Endodermal cell (in vitro differentiated cells): ENCODE measurements at regions not wholly inside any gene's neighbourhood (a gene's known extent, or its start where the extent isn't known, plus 50 kb on each side); places are given as distances from the start of the nearest gene placed in this dataset.

Experiments used
- DNase-seq: peaks from one replicate; pipeline ENCODE4 v3.0.0-alpha.2; 2017
- H3K27ac ChIP-seq: 2 replicates; pipeline ENCODE4 v1.5.1; 2013; ENCODE audit warnings: mild to moderate bottlenecking, low read depth, low read length, moderate library complexity
- H3K27me3 ChIP-seq: 2 replicates; pipeline ENCODE4 v1.6.1; 2013; ENCODE audit warnings: mild to moderate bottlenecking, low read length, moderate library complexity; ENCODE audit not compliant: insufficient read depth, control insufficient read depth, poor library complexity, severe bottlenecking
- H3K36me3 ChIP-seq: 2 replicates; pipeline ENCODE4 v1.7.0; 2013; ENCODE audit warnings: mild to moderate bottlenecking, low read length, moderate library complexity; ENCODE audit not compliant: control insufficient read depth, insufficient read depth
- H3K4me1 ChIP-seq: one replicate; pipeline ENCODE4 v1.7.0; 2013; ENCODE audit warnings: low read length; ENCODE audit not compliant: control insufficient read depth, insufficient read depth
- H3K4me3 ChIP-seq: 2 replicates; pipeline ENCODE4 v1.5.1; 2013; ENCODE audit warnings: mild to moderate bottlenecking, low read length, moderate library complexity
- H3K9ac ChIP-seq: 2 replicates; pipeline ENCODE4 v1.6.1; 2013; ENCODE audit warnings: mild to moderate bottlenecking, low read length, moderate library complexity; ENCODE audit not compliant: poor library complexity, severe bottlenecking; ENCODE audit errors: extremely low read depth
- H3K9me3 ChIP-seq: 2 replicates; pipeline ENCODE4 v1.6.1; 2013; ENCODE audit warnings: mild to moderate bottlenecking, low read length, moderate library complexity; ENCODE audit not compliant: control insufficient read depth
- H3K27ac Mint-ChIP-seq: 2 replicates; pipeline ENCODE4 v1.8.0; 2020; ENCODE audit warnings: mixed read lengths
- H3K27me3 Mint-ChIP-seq: 2 replicates; pipeline ENCODE4 v1.8.0; 2021; ENCODE audit warnings: mild to moderate bottlenecking, mixed read lengths; ENCODE audit not compliant: insufficient read depth
- H3K36me3 Mint-ChIP-seq: 2 replicates; pipeline ENCODE4 v1.8.0; 2020; ENCODE audit warnings: low read depth, mixed read lengths
- H3K4me1 Mint-ChIP-seq: 2 replicates; pipeline ENCODE4 v1.8.0; 2020; ENCODE audit warnings: mixed read lengths
- H3K4me3 Mint-ChIP-seq: 2 replicates; pipeline ENCODE4 v1.8.0; 2020; ENCODE audit warnings: mild to moderate bottlenecking, moderate library complexity, mixed read lengths
- H3K9me3 Mint-ChIP-seq: 2 replicates; pipeline ENCODE4 v1.8.0; 2020; ENCODE audit warnings: mild to moderate bottlenecking, mixed read lengths
- WGBS, 2 experiments: methylation state at CpG; one replicate each; pipeline versions ENCODE4 v1.1.5 to v1.1.7; 2013; ENCODE audit warnings: missing lambda C conversion rate in 2 of 2, mixed read lengths in 1 of 2; ENCODE audit not compliant: insufficient coverage in 1 of 2, insufficient read length in 1 of 2; 5-methylcytosine and 5-hydroxymethylcytosine counted together
- TF ChIP-seq, protein P1 (sequence below): fragments of 200-600 bp; sonication (generic); conservative IDR thresholded peaks from 2 replicates; pipeline ENCODE4 v1.5.0; 2021; ENCODE audit warnings: antibody characterized with exemption, mild to moderate bottlenecking

DNA sequence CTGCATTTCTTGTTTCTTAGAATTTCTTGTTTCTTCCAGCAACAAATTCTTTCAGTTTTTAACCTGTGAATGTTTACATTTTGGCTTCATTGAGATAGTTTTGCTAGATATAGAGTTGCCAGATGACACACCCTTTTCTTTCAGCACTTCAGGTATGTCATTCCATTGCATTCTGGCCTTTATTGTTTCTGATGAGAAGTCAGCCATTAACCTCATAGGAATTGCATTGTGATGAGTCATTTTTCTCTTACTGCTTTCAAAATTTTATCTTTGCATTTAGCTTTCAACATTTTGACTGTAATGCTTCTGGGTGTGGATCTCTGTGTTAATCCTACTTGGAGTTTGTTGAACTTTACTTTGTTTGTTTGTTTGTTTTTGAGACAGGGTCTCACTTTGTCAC lies 440.3 kb upstream of the HS3ST5 start:
- H3K36me3 Mint-ChIP-seq, result peaks cover 1% of the 10 kb centered on the region
- DNase-seq, result no peak
- peaks cover 9% of the 10 kb centered on the region for H3K9me3 Mint-ChIP-seq
- TF ChIP-seq, protein P1, sequence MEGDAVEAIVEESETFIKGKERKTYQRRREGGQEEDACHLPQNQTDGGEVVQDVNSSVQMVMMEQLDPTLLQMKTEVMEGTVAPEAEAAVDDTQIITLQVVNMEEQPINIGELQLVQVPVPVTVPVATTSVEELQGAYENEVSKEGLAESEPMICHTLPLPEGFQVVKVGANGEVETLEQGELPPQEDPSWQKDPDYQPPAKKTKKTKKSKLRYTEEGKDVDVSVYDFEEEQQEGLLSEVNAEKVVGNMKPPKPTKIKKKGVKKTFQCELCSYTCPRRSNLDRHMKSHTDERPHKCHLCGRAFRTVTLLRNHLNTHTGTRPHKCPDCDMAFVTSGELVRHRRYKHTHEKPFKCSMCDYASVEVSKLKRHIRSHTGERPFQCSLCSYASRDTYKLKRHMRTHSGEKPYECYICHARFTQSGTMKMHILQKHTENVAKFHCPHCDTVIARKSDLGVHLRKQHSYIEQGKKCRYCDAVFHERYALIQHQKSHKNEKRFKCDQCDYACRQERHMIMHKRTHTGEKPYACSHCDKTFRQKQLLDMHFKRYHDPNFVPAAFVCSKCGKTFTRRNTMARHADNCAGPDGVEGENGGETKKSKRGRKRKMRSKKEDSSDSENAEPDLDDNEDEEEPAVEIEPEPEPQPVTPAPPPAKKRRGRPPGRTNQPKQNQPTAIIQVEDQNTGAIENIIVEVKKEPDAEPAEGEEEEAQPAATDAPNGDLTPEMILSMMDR, result no peak
- no peaks in the 10 kb centered on the region for H3K36me3 ChIP-seq
- H3K27me3 ChIP-seq, result no peaks in the 10 kb centered on the region
- H3K27ac ChIP-seq, result no peak overlapping the region
- peaks cover 17% of the 10 kb centered on the region for H3K9me3 ChIP-seq
- no peaks in the 10 kb centered on the region for H3K4me1 ChIP-seq
- peak overlapping the region; percentile 52 for H3K4me3 ChIP-seq
- H3K27me3 Mint-ChIP-seq, result no peaks in the 10 kb centered on the region
- peaks cover 1% of the 10 kb centered on the region for H3K4me1 Mint-ChIP-seq
- H3K27ac Mint-ChIP-seq, result no peak overlapping the region
- H3K9ac ChIP-seq, result no peak overlapping the region
- H3K4me3 Mint-ChIP-seq, result no peak overlapping the region

- Mint-ChIP-seq H3K4me3 (no peak overlapping the region), H3K27ac (no peak overlapping the region), H3K9me3 (peaks cover 20% of the 10 kb centered on the region), H3K36me3 (peaks cover 10% of the 10 kb centered on the region), H3K4me1 (peaks cover 23% of the 10 kb centered on the region), H3K27me3 (no peaks in the 10 kb centered on the region)
- WGBS, 2 experiments, result 100% methylated on average over 2 of the region's 2 CpGs
- no peaks in the 10 kb centered on the region for H3K4me1 ChIP-seq
- TF ChIP-seq, protein P1, result no peak
- peaks cover 25% of the 10 kb centered on the region for H3K9me3 ChIP-seq
- peak overlapping the region; percentile 61 for H3K4me3 ChIP-seq
- no peaks in the 10 kb centered on the region for H3K36me3 ChIP-seq
- H3K27ac ChIP-seq, result no peak overlapping the region
- H3K27me3 ChIP-seq, result no peaks in the 10 kb centered on the region
- no peak for DNase-seq
- no peak overlapping the region for H3K9ac ChIP-seq
Observed at GRCh38 chr6:114764866-114765265, 422.0 kb upstream of the HS3ST5 start.

DNA sequence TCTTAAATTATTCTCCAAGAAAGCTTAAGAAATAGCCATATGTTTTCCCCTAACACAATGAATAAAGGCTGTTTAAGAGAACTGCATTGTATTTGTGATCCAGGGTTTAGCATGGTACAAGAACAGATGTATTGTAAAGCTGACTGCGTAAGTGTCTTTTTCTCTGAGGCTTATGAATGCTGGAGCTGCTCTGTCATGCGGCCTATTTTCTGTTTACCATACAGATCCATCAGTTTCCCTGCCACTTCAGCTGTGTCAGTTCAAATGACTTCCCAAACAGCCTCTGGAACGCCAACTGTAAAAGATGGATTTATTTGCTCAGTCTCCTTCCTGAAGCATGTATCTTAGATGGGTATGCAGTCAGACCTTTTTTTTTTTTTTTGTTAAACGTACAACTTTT lies 419.3 kb upstream of the HS3ST5 start:
- Histone ChIP-seq H3K4me1 (peaks cover 4% of the 10 kb centered on the region), H3K9me3 (peaks cover 25% of the 10 kb centered on the region), H3K27ac (no peak overlapping the region), H3K9ac (no peak overlapping the region), H3K36me3 (no peaks in the 10 kb centered on the region), H3K4me3 (no peak overlapping the region), H3K27me3 (no peaks in the 10 kb centered on the region)
- peaks cover 10% of the 10 kb centered on the region for H3K36me3 Mint-ChIP-seq
- H3K27ac Mint-ChIP-seq, result no peak overlapping the region
- H3K9me3 Mint-ChIP-seq, result peaks cover 20% of the 10 kb centered on the region
- TF ChIP-seq, protein P1, result no peak
- no peak overlapping the region for H3K4me3 Mint-ChIP-seq
- DNase-seq, result no peak
- 91 to 100% methylated on average over 1 to 3 of the region's 4 CpGs for WGBS, 2 experiments
- H3K27me3 Mint-ChIP-seq, result no peaks in the 10 kb centered on the region
- peaks cover 12% of the 10 kb centered on the region for H3K4me1 Mint-ChIP-seq
